ENCODE measurements at regions not wholly inside any gene's neighbourhood (a gene's known extent, or its start where the extent isn't known, plus 50 kb on each side); places are given as distances from the start of the nearest gene placed in this dataset.
A peak's percentile ranks its signal among the peaks of the same experiment; 100 is the strongest.

GRCh38 chr14:101001311-101002069 lies 98.0 kb upstream of the RTL1 start:
- peak; percentile 87 for DNase-seq (ENCODE audit: low read depth, low spot score)
- H3K27ac ChIP-seq = peak overlapping the region; percentile 15

GRCh38 chr14:101002738-101003137 lies 99.2 kb upstream of the RTL1 start:
- DNase-seq (ENCODE audit: low read depth, low spot score) = no peak

GRCh38 chr14:101004176-101004575 lies 100.7 kb upstream of the RTL1 start:
- H3K27ac ChIP-seq = no peak overlapping the region
- no peak for DNase-seq (ENCODE audit: low read depth, low spot score)

More at GRCh38 chr14:101002738-101003137, 99.2 kb upstream of the RTL1 start:
- no peak overlapping the region for H3K27ac ChIP-seq

DNA sequence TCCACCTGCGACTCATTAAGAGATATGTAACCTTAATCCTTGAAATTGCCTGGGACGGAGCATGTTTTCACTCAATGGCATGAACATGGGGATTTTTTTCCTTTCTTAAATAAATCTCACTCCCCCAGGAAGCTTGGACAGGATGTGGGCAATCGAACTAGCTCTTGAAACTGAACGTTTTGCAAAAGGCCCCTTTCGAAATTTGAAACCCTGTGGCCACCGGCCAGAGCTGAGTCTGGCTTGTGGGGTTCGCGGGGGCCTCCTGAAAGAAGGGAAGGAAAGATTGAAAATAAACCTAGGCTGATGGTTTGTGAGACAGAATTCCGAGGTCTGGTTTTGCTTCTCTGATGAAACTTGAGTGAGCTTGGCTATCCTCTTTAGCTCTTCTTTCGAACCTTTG lies 101.4 kb upstream of the RTL1 start:
- DNase-seq (ENCODE audit: low read depth, low spot score) = no peak
- no peak overlapping the region for H3K27ac ChIP-seq

GRCh38 chr14:101005447-101005846 lies 101.9 kb upstream of the RTL1 start:
- DNase-seq (ENCODE audit: low read depth, low spot score) = no peak
- H3K27ac ChIP-seq = no peak overlapping the region

DNA sequence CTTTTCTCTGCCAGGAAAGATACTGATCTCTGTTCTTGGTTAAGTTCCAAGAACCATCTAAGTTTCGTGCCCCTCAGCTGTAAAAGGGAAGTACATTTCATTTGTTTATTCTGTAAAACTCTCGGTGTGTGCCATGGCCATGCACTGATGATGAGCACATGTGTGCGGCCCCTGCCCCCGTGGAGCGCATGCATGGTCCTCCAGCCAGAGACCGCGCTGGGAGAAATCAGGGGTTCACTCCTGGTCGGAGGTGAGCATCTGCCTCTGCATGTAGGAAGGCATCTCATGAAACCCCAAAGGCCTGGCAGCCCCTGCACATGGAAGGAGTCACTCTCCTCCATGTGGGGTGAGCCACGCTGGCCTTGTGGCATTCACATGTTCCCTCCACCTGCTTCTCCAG lies 102.5 kb upstream of the RTL1 start:
- H3K27ac ChIP-seq = no peak overlapping the region
- no peak for DNase-seq (ENCODE audit: low read depth, low spot score)

DNA sequence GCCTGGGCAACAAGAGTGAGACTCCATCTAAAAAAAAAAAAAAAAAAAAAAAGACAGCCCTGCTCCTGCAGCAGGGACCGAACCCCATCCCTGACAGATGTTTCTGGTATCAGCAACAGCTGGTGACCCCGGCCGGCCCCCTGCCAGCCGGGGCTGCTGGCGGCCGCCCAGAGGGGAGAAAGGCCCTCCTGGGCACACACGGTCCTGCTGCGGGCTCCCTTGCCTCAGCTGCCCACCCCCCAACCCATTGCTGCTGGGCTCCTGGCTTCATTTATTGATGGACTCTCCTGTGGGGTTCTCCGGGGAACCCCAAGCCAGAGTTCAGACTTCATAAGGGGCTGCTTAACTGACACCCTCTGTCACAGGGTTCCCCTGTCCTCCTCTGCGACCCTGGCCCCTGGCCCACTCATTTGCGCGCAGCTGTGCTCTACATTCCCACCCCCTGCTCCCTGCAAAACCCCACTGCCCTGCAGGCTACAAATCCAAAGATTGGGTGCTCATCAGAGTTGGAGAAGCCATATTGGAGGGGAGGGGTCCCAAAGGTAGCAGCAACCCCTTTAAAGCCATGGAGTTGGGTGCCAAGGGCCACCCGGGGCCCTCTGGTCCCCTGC lies 103.6 kb upstream of the RTL1 start:
- no peak overlapping the region for H3K27ac ChIP-seq
- no peak for DNase-seq (ENCODE audit: low read depth, low spot score)

DNA sequence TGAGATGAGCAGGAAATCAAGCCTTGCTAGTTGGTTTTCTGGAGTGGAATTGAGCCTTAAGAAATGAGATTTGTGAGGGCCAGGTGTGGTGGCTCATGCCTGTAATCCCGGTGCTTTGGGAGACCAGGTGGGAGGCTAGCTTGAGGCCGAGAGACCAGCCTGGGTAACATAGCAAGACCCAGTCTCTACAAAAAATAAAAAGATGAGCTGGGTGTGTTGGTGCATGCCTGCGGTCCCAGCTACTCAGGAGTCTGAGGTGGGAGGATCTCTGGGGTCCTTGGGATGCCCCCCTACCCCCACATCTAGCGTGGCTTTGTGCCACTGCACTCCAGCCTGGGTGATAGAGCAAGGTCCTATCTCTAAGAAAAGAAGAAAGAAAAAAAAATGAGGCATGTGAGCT lies 104.2 kb upstream of the RTL1 start:
- no peak for DNase-seq (ENCODE audit: low read depth, low spot score)
- H3K27ac ChIP-seq = no peak overlapping the region

DNA sequence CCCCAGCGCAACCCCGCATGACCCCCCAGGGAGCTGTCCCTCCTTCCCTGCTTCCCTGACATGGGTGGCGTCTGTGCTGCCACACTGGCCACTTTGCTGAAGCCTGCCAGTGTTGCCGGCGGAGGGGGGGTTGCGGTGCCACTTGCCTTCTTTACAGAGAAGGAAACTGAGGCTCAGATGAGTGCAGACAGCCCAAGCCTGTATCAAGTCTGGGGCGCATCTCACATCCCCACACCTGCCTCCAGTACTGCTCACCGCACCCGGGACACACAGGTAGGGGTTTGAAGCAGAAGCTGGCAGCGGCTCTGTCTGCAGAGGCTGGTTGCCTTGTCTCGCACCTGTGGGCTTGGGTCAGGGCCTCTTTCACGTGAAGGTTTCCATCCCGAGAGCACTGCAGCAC lies 104.7 kb upstream of the RTL1 start:
- no peak for DNase-seq (ENCODE audit: low read depth, low spot score)
- H3K27ac ChIP-seq = no peak overlapping the region

DNA sequence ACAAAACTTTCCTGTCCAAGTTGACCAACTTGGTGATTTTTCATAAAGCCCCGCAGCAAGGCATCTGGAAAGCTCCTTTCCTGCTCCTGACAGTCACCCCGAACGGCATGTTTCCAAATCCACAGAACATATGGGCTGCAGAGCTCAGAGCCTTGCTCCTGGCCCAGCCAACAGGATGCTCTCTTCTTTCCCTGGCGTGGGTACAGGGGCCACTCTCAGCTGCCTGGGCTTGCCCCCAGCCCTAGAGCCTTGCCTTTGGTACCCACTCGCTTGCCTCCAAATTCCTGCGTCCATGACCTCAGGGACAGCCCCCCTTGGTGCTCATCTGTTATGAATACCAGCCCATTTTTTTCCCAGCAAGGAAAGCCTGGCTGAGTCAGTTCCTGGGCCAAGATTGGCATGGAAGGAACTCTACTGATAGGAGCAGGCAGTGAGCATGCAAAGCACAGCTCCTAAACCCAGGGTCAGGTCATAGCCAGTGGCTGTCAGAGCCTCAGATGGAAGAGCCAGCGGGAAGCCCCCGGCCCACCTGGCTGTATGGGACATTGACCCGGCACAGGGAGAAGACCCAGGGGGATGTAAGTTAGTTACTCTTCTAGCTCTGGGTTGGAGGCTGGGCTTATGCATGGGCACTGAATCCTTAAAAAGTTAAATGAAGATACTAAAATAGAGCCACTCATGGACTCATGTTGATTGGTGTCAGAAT lies 105.3 kb upstream of the RTL1 start:
- no peak overlapping the region for H3K27ac ChIP-seq
- DNase-seq (ENCODE audit: low read depth, low spot score) = no peak

- DNase-seq (ENCODE audit: low read depth, low spot score) = no peak
Measured at GRCh38 chr14:101009531-101009930, 106.0 kb upstream of the RTL1 start.

GRCh38 chr14:101010293-101010692 lies 106.8 kb upstream of the RTL1 start:
- no peak for DNase-seq (ENCODE audit: low read depth, low spot score)
- H3K27ac ChIP-seq = no peak overlapping the region

More at GRCh38 chr14:101009531-101009930, 106.0 kb upstream of the RTL1 start:
- no peak overlapping the region for H3K27ac ChIP-seq

GRCh38 chr14:101010835-101011234 lies 107.3 kb upstream of the RTL1 start:
- no peak for DNase-seq (ENCODE audit: low read depth, low spot score)

DNA sequence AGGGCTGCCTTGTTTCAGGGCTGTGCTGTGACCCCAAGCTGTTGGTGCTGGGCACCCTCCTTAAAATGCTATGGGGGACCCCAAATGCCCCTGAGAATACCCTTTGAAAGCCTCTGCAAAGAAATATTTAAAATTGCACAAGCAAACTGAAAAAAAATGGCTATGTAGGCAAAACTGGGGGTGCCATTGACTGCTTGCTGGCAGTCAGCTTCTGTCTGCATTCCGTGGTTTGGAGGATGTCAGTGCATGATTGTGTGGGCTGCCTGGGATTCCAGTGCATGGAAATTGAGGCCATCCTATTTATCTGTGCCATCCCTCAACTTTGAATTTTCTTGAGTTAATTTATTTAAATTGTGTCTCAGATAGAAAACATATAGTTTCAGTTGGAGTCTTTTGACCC lies 113.7 kb upstream of the RTL1 start:
- H3K27ac ChIP-seq = no peak overlapping the region
- no peak for DNase-seq (ENCODE audit: low read depth, low spot score)

More at GRCh38 chr14:101010835-101011234, 107.3 kb upstream of the RTL1 start:
- no peak overlapping the region for H3K27ac ChIP-seq

DNA sequence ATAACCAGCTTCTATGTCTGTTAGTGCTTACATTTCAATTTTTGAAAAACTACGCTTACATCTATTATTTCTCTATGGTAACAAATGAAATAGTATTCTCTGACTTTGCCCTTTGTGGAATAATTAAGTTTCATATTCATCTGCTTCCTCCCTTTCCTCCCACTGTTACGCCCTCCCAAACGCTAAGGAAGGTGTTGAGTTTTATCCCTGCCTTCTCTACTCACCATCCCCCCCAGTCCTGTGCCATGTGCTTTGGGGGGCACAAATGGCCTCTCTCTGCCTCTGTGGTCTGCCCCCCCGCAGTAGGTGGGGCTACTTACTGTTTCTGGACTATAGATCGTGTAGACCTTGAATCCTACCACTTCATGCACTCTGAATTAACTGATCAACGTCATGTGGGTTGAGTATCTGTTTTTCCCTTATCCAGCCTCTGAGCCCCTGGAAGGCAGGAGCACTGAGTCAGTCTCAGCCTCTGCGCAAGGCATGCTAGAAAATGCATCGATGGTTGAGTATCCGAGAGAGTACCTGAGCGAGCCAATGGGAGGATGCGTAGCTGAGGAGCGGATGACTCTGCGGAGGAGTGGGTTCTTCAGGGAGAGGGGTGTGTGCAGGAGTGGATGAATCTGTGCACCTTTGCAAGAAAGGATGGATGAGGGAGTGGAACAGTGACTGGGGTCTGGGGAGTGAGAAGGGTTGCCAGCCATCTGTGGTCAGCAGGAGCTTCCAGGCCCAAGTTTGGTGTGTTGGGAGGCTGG lies 114.5 kb upstream of the RTL1 start:
- no peak for DNase-seq (ENCODE audit: low read depth, low spot score)
- no peak overlapping the region for H3K27ac ChIP-seq

DNA sequence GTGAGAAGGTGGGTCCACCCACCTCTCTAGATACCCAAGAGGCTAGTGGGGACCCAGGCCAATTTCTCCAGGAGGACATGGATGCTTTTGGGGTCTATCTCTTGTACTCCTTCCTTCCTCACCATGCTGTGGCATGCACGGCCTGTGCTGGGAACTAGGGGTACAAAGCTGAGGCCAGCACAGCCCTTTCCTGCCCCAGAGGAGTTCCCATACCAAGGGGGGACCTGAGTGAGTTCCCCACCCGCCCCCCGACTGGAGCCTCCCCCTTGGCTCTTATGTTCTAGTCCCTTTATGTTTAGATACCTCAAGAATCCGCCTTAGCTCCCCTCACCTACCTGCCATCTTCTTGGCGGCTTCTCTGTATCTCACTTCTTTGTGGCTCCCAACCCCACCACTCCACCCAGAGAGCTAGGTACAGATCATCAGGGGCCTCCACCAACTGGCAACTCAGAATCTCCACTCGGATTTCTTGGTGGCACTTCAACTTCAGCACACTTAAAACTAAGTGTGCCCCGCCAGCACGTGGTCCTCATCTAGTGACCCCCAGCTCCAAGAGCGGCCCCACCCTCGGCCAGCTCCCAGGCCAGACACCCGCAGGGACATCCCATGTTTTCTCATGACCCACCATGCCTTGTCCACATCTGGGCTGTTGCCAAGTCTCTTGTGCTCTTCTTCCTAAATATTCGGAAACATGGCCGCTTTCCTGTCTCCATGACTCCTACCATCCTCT lies 115.2 kb upstream of the RTL1 start:
- no peak overlapping the region for H3K27ac ChIP-seq
- no peak for DNase-seq (ENCODE audit: low read depth, low spot score)

DNA sequence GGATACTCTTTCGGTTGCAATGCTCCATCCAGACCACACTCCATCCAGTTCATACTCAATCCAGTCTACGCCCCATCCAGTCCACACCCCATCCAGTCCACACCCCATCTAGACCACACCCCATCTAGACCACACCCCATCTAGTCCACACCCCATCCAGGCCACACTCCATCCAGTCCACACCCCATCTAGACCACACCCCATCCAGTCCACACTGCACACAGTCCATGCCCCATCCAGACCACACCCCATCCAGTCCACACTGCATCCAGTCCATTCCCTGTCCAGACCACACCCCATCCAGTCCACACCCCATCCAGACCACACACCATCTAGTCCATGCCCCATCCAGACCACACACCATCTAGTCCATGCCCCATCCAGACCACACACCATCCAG lies 116.0 kb upstream of the RTL1 start:
- no peak overlapping the region for H3K27ac ChIP-seq
- DNase-seq (ENCODE audit: low read depth, low spot score) = no peak

DNA sequence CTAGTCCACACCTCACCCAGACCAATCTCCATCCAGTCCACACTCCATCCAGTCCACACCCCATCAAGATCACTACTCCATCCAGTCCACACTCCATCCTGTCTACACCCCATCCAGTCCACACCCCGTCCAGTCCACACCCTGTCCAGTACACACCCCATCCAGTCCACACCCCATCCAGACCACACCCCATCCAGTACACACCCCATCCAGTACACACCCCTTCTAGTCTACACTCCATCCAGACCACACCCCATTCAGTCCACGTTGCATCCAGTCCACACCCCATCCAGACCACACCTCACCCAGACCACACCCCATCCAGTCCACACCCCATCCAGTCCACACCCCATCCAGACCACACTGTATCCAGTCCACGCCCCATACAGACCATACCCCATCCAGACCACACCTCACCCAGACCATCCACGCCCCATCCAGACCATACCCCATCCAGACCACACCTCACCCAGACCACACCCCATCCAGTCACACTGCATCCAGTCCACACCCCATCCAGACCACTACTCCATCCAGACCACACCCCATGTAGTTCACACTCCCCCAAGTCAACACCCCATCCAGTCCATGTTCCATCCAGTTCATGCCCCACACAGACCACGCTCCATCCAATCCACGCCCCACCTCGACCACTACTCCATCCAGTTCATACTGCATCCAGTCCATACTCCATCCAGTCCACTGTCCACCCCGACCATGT lies 116.6 kb upstream of the RTL1 start:
- no peak overlapping the region for H3K27ac ChIP-seq
- DNase-seq (ENCODE audit: low read depth, low spot score) = no peak

GRCh38 chr14:101020834-101021370 lies 117.4 kb upstream of the RTL1 start:
- no peak for DNase-seq (ENCODE audit: low read depth, low spot score)
- no peak overlapping the region for H3K27ac ChIP-seq
